ENCODE measurements at regions not wholly inside any gene's neighbourhood (a gene's known extent, or its start where the extent isn't known, plus 50 kb on each side); places are given as distances from the start of the nearest gene placed in this dataset.

DNA sequence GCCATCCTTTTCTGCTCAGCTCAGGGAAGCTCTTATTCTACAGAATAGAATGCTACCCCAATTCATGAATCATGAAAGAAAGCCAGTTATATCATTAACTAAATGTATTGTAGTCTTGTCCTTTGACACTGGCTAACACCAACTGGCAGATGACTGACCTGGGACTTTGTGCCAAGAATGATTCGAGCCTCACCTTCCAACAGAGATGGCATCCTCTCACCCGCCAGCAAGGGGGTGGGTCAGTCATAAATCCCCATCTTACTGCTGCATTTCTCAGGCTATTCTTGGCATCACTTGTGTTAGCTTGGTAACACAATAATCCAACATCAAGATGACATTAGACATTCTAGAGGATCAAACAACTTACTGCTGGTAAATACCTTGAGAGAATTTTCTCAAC lies 1239.8 kb upstream of the MIR17HG start:
- no peak for DNase-seq

DNA sequence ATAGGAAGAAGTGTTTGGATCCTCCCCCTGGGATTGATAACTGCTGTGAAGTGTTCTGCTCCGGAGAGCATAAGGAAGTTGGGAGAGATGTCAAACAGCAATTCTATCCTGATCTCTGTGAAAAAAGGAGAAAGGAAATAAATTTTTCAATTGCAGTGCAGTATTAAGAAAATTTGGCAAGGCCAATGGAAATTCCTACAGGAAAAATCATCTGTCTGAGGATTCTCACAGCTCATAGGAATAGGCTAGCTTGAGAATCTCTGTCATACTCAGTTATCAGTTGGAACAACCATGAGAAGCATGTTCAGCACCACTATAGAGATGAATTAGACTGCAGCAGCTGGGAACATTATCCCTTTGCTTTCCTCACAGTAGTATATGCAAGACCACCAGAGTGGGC lies 1238.9 kb upstream of the MIR17HG start:
- no peak for DNase-seq

DNA sequence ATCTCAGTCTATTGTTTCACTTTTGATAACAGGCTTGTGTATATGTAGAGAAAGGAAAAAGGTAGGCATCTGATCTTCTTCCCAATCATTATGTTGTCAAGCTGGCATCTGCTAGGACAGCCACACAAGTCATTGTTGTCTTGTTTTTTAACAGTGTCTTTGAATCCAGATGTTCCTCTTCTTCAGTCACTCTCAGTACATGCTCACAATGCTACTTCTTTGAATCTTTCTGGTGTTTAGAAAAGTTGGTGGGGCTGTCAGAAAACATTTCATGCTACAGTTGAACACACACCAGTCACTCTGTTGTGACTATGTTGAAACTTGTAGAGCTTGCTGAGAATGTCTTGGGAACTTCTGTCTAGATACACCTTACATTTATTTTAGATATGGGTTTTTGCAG lies 1231.4 kb upstream of the MIR17HG start:
- no peak for DNase-seq

DNA sequence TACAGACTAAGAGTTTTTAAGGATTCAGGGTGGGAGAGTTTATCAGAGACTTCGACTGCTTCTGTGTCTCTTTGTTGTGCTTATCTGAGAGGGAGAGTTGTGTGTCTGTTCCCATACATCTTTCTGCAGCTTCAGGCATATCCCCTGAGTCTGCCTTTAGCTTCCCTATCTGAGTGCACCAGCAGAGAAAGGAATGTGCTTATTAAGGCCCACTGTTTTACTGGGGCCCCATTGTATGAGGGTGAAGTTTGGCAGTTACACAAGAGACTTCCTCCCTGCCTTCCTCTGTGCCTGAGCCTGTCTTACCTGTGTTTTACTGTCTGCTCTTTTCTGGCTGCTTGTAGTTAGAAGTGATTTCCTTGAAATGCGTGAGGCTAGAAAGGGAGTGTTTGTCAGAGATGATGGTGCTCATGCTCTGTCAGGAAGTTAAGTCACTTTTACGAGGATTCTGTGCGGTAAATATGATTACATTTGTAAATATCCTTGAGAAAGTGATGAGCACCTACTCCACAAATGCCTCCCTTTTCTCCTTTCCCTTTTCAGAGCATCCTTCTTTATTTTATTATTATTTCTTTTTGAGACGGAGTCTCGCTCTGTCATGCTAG lies 1228.9 kb upstream of the MIR17HG start:
- DNase-seq, result no peak

DNA sequence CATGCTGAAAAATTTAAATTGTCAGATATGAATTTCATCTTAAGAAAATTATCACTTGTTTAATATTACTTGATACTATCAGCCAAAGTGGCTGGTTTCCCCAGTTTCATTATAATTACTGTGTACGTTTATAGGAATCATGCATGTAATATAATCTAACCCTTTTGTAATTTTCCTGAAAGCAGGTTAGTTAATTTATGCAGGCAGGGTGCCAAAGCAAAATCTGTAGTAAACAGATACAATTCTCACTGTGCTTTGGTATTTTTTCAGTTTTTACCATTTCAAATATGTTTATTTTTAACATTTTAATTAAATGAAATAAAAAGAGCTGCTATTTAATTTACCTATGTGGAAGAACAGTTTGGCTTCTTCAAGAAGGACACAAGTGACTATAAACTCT lies 1227.5 kb upstream of the MIR17HG start:
- DNase-seq, result no peak

DNA sequence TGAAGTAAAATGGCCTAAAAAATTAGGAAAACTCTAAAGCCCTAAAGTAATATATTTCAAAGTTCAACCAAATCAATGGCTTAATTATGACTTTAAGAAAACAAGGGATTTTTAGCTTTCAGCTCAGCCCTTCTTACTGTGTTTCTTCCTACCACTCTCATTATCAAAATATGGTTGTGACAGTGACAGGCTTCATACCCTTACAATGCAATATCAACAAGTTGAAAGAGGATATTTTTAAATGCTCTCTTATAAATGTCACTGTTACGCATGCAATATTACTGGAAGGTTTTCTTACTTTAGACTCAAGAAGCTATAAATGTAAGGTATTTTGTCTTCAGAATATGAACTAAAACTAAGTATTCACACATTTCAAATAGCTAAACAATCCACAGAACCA lies 1225.7 kb upstream of the MIR17HG start:
- no peak for DNase-seq

DNA sequence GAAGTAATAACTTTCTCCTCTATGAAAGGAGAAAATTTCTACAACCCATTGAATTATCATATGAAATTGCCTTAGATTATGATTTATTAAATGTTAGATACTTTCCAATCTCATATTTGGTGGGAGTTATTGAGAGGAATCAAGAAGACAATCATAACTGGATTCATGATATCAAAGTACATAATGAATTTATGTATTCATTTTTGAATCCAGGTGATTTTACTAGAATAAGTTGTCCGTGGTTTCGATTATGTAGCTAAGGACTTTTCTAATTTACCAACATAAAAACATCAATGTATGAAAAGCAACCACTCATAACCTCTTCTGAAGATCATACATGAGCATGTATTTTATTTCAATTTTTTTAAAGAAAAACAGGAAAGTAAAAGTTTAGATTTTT lies 1225.0 kb upstream of the MIR17HG start:
- DNase-seq, result no peak

DNA sequence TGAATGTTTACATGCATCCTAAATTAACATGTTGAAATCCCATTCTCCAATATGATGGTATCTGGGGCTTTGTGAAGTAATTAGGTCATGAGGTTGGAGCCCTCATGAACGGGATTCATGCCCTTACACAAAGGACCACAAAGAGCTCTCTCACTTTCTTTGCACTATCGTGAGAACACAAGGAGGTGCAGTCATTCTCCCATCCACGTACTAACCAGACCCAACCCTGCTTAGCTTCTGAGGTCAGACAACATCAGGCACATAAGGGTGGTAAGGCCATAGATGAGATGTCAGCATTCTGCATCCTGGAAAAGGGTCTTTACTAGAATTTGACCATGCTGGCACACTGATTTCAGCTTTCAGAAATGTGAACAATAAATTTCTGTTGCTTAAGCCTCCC lies 1211.9 kb upstream of the MIR17HG start:
- DNase-seq, result no peak

DNA sequence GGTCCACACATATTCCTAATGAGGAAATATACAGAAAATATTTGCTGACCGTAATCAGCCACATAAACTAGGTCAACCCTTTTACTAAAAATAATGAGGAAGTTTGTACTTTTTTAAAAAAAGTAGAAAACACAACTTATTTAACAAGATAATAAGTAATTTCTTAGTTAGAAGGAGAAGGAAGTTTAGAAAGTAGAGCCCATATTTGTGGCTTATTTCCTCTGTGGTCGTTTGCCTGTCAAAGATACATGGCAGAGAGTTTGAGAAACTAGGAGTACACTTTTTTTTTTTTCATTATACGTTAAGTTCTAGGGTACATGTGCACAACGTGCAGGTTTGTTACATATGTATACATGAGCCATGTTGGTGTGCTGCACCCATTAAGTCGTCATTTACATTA lies 1205.2 kb upstream of the MIR17HG start:
- no peak for DNase-seq

DNA sequence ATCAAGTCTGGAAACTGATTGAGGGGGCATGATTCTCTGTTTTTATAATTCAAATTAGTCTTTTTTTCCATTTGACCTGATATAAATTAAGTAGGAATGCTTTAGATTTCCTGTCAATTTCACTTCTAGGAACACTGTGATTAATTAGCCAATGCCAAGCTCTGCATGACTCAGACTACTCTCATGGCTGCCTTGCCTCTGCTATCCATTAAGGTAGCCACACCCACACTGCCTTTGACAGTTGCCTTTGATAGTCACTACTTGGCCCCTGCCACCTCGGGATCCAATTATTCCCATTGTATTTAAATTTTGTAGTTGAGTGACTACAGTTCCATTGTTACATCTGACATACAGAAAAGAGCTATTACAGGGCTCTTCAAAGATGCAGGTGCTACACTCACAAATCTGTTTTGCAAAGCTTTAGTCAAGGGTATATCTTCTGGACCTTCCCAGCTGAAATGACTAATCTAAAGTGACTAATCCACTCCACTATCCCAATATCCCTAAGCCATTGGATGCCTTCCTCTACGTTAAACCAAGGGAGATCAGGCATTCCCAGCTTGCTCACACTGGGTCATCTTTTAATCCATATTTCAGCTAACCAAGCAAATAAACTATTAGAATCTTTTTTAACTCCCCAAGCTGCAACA lies 1193.1 kb upstream of the MIR17HG start:
- DNase-seq, result no peak

DNA sequence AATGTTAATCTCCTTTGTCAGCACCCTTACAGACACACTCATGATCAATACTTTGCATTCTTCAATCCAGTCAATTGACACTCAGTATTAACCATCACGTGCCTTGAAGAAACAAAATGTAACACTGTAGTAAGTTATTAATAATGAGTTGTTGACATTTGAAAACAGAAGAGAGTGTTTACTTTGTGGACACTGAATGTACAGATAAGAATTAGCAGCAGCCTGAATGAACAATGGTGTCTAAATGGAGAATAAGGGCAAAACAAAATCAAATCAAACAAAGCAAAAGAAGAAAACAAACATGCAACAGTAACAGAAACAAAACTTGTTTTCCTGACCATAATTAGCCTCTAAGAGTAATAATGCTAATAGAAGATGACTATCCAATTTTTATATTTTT lies 1191.1 kb upstream of the MIR17HG start:
- no peak for DNase-seq

DNA sequence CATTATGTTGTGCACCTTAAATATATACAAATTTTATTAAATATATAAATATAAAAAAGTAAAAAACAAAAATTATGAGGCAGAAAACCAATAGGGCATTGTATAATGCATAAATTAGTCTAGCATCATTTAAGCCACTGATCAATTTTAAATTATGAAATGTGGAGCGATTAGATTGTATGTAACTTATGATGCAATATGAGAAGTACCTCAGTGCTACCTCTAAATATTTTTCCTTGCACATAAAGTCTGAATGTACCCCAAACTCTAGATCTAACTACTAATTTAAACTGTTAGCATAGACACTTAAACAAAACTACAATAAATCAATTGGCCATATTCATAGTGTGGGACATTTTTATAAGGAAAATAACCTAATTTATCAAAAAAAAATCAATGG lies 1178.5 kb upstream of the MIR17HG start:
- no peak for DNase-seq

DNA sequence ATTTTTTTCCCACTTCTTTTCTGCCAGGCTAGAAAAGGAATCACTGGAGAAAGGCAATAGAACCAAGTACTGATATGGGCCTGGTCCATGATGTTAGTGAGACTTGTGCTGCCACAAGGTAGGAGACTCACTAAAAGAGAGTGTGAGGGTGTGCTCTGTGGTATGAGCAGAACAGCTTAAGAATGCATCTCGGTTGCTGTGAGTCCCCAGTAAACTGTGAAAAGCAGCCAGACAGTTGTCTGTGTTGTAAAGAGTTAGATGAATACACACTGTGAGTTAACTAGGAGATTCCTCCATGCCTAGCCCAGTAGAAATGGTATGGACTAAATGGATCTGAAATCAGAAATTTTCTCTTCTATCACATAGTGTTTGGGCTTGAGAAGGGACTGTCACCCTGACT lies 1177.3 kb upstream of the MIR17HG start:
- no peak for DNase-seq

DNA sequence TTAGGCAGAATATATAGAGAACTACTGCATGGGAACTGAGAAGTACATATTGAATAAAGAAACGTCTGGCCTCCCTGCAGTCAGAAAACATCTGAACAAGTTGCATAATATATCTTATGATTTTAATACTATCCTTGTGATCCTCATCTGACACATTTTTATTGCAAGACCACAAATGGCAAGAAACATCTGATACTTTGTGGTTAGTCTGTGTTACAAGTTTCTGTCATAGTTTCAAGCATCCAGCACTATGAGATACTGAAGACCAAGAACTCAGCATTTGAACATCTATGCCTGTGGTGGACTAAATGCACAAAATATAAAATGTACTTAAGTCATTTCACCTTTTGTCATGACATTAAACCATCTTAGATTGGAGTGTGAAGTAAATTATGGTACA lies 1175.8 kb upstream of the MIR17HG start:
- no peak for DNase-seq

DNA sequence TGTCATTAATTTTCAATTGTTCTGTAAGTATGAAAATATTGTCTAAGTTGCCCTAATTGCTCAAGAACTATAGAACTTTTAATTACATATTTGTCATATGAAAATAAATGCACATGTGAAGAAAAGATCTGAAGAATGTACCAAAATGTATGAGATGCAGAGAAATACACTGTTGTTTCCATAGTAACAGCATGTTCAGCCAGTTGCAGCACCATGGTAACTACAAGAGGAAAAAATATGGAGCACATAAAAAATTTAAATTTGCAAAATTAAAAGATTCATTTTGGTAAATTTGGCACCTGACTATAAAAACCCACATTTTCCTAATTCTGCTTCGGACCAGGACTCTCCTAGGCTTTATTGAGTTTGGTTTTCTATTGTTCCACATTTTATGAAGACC lies 1170.0 kb upstream of the MIR17HG start:
- DNase-seq, result no peak

DNA sequence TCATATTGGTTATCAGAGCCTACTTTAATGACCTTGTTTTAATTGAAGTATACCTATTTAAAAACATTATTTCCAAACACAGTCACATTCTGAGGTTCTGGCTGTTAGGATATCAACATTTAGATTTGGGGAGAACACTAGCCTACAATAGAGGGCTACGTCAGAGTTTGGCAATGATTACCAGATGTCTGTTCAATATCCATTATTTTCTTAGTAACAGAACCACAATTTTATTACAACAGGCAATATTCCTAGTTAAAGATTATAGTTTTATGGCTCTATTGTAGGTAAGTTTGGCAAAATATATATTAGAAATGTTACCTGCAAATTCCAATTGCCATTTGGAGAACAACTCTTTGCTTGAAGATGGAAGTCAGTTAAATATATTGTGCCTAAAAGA lies 1163.1 kb upstream of the MIR17HG start:
- DNase-seq, result no peak

DNA sequence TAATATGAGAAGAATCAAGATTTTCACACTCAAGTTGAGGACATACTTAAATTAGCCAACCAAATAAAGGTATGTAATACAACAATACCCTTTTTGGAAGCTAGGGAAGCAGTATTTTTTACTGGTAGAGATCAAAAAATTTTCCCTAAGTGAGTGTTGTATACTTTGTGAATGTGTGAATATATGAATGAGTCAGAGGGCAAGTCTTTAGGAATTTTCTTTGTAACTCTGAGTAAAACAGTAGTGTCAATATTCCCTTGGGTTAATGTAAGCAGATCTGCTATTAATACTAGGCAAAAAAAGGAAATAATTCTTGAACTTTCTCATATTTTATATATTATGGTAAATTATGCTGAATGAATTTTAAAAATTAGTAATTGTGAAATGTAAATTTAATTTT lies 1161.8 kb upstream of the MIR17HG start:
- DNase-seq, result no peak

DNA sequence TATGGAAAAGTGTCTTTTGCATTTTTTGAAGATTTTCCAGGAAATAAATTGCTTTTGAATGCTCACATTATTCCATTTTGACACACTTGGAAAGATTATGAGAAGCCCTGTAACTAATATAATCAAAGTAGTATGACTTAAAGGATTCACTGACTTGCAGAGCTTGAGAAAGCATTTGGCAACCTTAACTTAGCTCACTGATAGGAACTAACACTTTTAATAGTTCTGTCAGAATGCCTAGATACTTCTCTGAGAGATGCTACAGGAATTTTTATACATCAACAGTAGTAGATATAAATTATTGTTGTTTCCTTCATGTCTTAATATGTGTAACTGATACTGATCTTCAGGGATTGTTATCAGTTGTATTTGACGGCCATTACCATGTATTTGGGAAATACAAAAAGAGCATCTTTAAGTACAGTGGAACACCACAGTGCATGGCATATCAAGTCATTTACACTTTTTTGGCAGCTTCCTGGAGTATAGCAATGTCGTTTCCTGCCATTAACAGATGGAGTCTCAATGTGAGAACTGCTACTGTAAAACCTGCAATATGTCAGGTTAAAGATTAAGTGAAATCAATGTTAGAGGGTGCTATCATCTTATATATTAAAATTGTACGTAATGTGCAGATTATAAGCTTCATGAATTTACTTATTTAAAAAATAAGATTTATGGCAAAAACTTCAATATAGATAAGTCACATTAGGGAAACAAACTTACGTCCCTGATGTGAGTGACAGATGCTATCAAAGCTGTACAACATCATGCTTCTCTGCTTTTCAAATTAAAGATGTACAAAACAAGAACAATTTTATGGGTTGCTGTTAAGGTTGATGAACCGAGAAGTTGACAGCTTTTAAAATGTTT lies 1159.8 kb upstream of the MIR17HG start:
- no peak for DNase-seq

DNA sequence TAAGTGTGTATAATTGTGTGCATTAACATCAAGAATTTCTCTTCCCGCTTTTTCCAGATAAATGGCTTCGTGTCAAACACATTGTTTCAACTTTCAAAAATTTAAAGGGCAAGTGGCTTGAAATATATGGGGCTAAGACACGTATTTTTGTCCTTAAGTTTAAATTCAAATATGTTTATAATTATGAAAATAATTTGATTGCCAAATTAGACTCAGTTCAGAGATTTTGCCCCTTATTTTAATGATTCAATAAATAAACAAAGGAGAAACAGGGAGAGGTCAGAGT lies 1159.2 kb upstream of the MIR17HG start:
- no peak for DNase-seq

DNA sequence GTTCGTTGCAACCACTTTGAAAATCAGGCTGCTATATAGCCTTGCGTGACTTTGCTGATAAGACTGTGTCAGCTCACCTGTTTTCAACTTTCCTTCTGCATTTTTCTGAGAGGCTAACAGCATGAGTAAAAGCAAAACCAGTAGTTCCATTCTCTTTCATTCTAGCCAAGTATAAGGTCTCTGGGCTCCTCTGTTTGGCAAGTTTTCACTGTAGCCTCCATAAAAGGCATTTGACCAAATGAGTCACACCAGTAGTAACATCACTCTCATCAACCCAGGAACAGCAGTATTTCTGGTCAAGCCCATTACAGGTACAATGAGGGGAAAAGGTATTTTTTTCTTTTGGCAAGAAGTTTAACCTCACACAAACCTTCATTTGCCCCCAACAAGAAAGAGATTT lies 1149.8 kb upstream of the MIR17HG start:
- DNase-seq, result no peak

DNA sequence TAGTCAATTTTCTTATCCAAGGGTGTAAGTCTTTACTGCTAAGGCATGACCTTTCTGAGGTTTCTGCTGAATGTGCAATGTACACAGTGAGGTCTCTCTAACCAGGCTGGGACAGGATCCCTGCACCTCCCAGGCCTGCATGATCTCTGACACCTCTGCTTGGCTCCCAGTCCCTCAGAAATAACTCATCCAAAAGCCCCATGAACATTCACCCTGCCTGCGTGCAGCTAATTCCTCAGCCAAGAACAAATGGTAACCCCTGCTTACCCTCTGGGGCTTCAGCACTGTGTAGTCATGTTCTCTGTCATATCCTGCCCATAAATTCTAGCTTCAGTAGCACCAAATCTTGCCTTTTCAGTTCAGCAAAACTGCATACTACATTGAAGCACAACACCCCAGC lies 1146.3 kb upstream of the MIR17HG start:
- no peak for DNase-seq

DNA sequence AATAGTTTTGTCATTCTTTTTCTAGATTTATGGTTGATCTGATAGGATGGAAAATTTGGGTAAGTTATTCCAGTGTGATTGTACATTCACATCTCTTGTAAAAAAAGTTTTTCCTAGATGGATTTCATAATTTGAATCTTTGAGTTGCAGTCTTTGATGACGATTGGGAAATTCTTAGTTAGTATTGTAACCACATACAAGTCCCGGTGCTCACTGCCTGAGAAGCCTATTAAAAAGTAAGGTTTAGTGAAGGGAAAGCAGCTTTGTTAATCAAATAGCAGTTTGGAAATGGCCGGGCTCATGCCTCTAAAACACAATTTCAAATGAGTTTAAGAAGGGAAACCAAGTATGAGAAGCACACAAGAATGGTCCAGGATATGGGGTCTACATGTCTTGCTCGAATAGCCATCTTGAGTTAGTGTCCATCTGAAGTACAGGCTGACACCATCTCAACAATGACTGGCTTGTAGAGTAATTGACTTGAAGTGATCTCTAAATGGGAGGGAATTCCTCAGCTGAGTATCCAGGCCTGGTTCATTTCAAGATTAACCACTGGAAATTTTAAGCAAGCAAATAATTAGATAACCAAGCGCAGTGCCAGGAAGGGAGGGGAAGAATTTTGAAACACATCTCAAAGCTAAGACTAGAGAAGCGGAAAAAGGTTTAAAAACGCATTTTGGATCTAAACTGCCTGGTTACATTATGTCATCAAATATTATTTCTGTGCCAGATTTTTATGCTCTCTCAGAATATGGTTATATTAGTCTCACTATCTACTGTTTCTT lies 1145.6 kb upstream of the MIR17HG start:
- no peak for DNase-seq

DNA sequence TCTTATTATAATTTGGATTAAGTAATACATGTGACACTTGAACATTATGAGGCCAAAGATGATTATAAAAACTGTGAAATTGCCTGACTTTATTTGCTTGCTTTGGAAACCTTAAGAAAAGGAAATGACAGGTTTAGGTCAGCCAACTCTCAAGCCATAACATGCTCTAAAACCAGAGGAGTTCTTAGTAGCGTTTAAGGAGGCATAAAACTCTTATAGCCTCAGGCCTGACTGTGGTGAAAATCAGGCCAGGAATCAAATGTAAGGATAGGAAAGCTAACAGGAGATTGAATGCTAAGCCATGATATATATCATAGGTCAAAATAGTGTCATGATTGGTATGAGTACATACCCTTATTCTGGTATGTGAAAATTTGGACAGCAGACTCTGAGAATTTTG lies 1142.4 kb upstream of the MIR17HG start:
- no peak for DNase-seq

DNA sequence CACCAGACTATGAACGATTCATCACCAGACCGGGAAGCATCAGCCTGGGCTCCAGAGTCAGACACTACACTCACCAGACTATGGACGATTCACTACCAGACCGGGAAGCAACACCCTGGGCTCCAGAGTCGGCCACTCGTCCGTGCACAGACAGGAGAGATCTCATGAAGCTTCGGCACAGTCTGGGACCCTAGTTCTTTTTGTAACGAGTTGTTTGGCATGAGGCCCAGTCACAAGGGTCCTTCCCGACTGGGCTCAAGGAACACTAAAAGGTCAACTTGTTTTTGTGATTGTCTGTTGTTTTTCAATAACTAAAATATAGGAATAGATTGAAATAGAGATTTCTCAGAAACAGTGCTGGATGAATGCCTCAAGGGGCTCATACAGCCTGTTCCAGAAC lies 1141.6 kb upstream of the MIR17HG start:
- no peak for DNase-seq
